T1000 (cell line): ENCODE measurements at regions not wholly inside any gene's neighbourhood (a gene's known extent, or its start where the extent isn't known, plus 50 kb on each side); places are given as distances from the start of the nearest gene placed in this dataset.
"Not testable (repeated sequence)": the region's sequence is repeated elsewhere in the genome, so short reads cannot be mapped to it uniquely, and the experiment has no call there.

Experiments used
- DNase-seq: peaks from one replicate; lab custom pipeline; 2025; ENCODE audit warnings: mixed read lengths; lab: John Stamatoyannopoulos, UW

GRCh38 chr11:67776852-67777520 lies 102.6 kb upstream of the ALDH3B2 start:
- DNase-seq = no peak

GRCh38 chr11:67774175-67774574 lies 99.8 kb upstream of the ALDH3B2 start:
- not testable (repeated sequence) for DNase-seq

GRCh38 chr11:67768001-67768730 lies 93.7 kb upstream of the ALDH3B2 start:
- not testable (repeated sequence) for DNase-seq

GRCh38 chr11:67761211-67761610 lies 86.8 kb upstream of the ALDH3B2 start:
- DNase-seq = not testable (repeated sequence)

GRCh38 chr11:67759321-67759720 lies 84.9 kb upstream of the ALDH3B2 start:
- DNase-seq = not testable (repeated sequence)

- DNase-seq = not testable (repeated sequence)
Measured at GRCh38 chr11:67758467-67758866, 84.0 kb upstream of the ALDH3B2 start.

GRCh38 chr11:67758009-67758408 lies 83.6 kb upstream of the ALDH3B2 start:
- DNase-seq = not testable (repeated sequence)

GRCh38 chr11:67753820-67754219 lies 79.4 kb upstream of the ALDH3B2 start:
- DNase-seq = not testable (repeated sequence)

GRCh38 chr11:67745181-67745726 lies 70.8 kb upstream of the ALDH3B2 start:
- no peak for DNase-seq

GRCh38 chr11:67744231-67744630 lies 69.8 kb upstream of the ALDH3B2 start:
- not testable (repeated sequence) for DNase-seq

- not testable (repeated sequence) for DNase-seq
Measured at GRCh38 chr11:67738231-67738630, 63.8 kb upstream of the ALDH3B2 start.

- DNase-seq = not testable (repeated sequence)
Measured at GRCh38 chr11:67737562-67738080, 63.2 kb upstream of the ALDH3B2 start.

GRCh38 chr11:67732045-67732787 lies 57.8 kb upstream of the ALDH3B2 start:
- DNase-seq = no peak

GRCh38 chr11:67731583-67731982 lies 57.2 kb upstream of the ALDH3B2 start:
- no peak for DNase-seq

GRCh38 chr11:67728163-67728571 lies 53.7 kb upstream of the ALDH3B2 start:
- not testable (repeated sequence) for DNase-seq

- not testable (repeated sequence) for DNase-seq
Measured at GRCh38 chr11:67727066-67728040, 52.9 kb upstream of the ALDH3B2 start.
